Central memory CD8-positive, alpha-beta T cell (primary cell): ENCODE measurements at regions not wholly inside any gene's neighbourhood (a gene's known extent, or its start where the extent isn't known, plus 50 kb on each side); places are given as distances from the start of the nearest gene placed in this dataset.

Experiments used
- ATAC-seq: fragments of 150-1000 bp; cut with Tn5 transposase; replicated peaks from 2 replicates; pipeline ENCODE4 v1.10.0; 2022; ENCODE audit warnings: mild to moderate bottlenecking, moderate FRiP score, moderate number of reproducible peaks; ENCODE audit not compliant: poor library complexity, severe bottlenecking; ENCODE audit errors: extremely low read depth
- DNase-seq, 2 donors: peaks; one replicate each; pipeline ENCODE4 v3.0.0; 2021; ENCODE audit warnings: low spot score in 2 of 2
- H3K27ac Mint-ChIP-seq: one replicate; pipeline ENCODE4 v1.8.0; 2022; ENCODE audit warnings: low read depth, mild to moderate bottlenecking, moderate library complexity, mixed read lengths
- H3K27me3 Mint-ChIP-seq: one replicate; pipeline ENCODE4 v1.8.0; 2022; ENCODE audit warnings: mixed read lengths
- H3K36me3 Mint-ChIP-seq: one replicate; pipeline ENCODE4 v1.8.0; 2022; ENCODE audit warnings: mild to moderate bottlenecking, moderate library complexity, mixed read lengths; ENCODE audit not compliant: insufficient read depth
- H3K4me1 Mint-ChIP-seq: one replicate; pipeline ENCODE4 v1.8.0; 2022; ENCODE audit warnings: mixed read lengths
- H3K4me3 Mint-ChIP-seq: one replicate; pipeline ENCODE4 v1.8.0; 2022; ENCODE audit warnings: mild to moderate bottlenecking, moderate library complexity, mixed read lengths
- H3K9me3 Mint-ChIP-seq: one replicate; pipeline ENCODE4 v1.8.0; 2022; ENCODE audit warnings: mixed read lengths

GRCh38 chr1:114302821-114303220 is 149.2 kb upstream of the SYT6 start:
- DNase-seq (no peak), ATAC-seq (no peak)
- peaks cover 16% of the 10 kb centered on the region for H3K4me1 Mint-ChIP-seq
- H3K36me3 Mint-ChIP-seq: no peaks in the 10 kb centered on the region
- no peaks in the 10 kb centered on the region for H3K27me3 Mint-ChIP-seq
- H3K9me3 Mint-ChIP-seq: no peaks in the 10 kb centered on the region
- no peak overlapping the region for H3K4me3 Mint-ChIP-seq
- H3K27ac Mint-ChIP-seq: no peak overlapping the region

GRCh38 chr1:114299331-114299975 is 145.8 kb upstream of the SYT6 start:
- DNase-seq: no peak
- Mint-ChIP-seq H3K4me3 (no peak overlapping the region), H3K4me1 (peaks cover 23% of the 10 kb centered on the region), H3K27me3 (no peaks in the 10 kb centered on the region), H3K9me3 (no peaks in the 10 kb centered on the region), H3K36me3 (no peaks in the 10 kb centered on the region), H3K27ac (no peak overlapping the region)
- no peak for ATAC-seq

- no peaks in the 10 kb centered on the region for H3K36me3 Mint-ChIP-seq
- H3K9me3 Mint-ChIP-seq: no peaks in the 10 kb centered on the region
- H3K27ac Mint-ChIP-seq: no peak overlapping the region
- H3K4me1 Mint-ChIP-seq: peaks cover 23% of the 10 kb centered on the region
- ATAC-seq: no peak
- H3K4me3 Mint-ChIP-seq: no peak overlapping the region
- DNase-seq: no peak
- no peaks in the 10 kb centered on the region for H3K27me3 Mint-ChIP-seq
Measured at GRCh38 chr1:114298008-114298407, 144.3 kb upstream of the SYT6 start.

- peaks cover 18% of the 10 kb centered on the region for H3K4me1 Mint-ChIP-seq
- ATAC-seq: no peak
- no peak for DNase-seq
Measured at GRCh38 chr1:114296413-114296812, 142.7 kb upstream of the SYT6 start.

GRCh38 chr1:114295321-114295720 is 141.7 kb upstream of the SYT6 start:
- no peak for DNase-seq
- no peaks in the 10 kb centered on the region for H3K36me3 Mint-ChIP-seq
- peak overlapping the region; percentile 50 for H3K27ac Mint-ChIP-seq
- H3K4me3 Mint-ChIP-seq: no peak overlapping the region
- H3K27me3 Mint-ChIP-seq: no peaks in the 10 kb centered on the region
- H3K9me3 Mint-ChIP-seq: no peaks in the 10 kb centered on the region
- H3K4me1 Mint-ChIP-seq: peaks cover 14% of the 10 kb centered on the region
- no peak for ATAC-seq

More at GRCh38 chr1:114296413-114296812, 142.7 kb upstream of the SYT6 start:
- Mint-ChIP-seq H3K27ac (peak overlapping the region; percentile 50), H3K9me3 (no peaks in the 10 kb centered on the region), H3K27me3 (no peaks in the 10 kb centered on the region), H3K36me3 (no peaks in the 10 kb centered on the region), H3K4me3 (no peak overlapping the region)

- peaks cover 11% of the 10 kb centered on the region for H3K4me1 Mint-ChIP-seq
- ATAC-seq: no peak
- H3K4me3 Mint-ChIP-seq: no peak overlapping the region
- DNase-seq: no peak
- H3K27me3 Mint-ChIP-seq: no peaks in the 10 kb centered on the region
- no peaks in the 10 kb centered on the region for H3K9me3 Mint-ChIP-seq
- no peaks in the 10 kb centered on the region for H3K36me3 Mint-ChIP-seq
- H3K27ac Mint-ChIP-seq: no peak overlapping the region
Measured at GRCh38 chr1:114292835-114293234, 139.2 kb upstream of the SYT6 start.

GRCh38 chr1:114292194-114292593 is 138.5 kb upstream of the SYT6 start:
- H3K4me3 Mint-ChIP-seq: no peak overlapping the region
- no peaks in the 10 kb centered on the region for H3K36me3 Mint-ChIP-seq
- no peaks in the 10 kb centered on the region for H3K27me3 Mint-ChIP-seq
- DNase-seq (no peak), ATAC-seq (no peak)
- no peaks in the 10 kb centered on the region for H3K9me3 Mint-ChIP-seq
- H3K4me1 Mint-ChIP-seq: peaks cover 11% of the 10 kb centered on the region
- H3K27ac Mint-ChIP-seq: no peak overlapping the region

GRCh38 chr1:114290776-114291175 is 137.1 kb upstream of the SYT6 start:
- ATAC-seq (no peak), DNase-seq (no peak)
- Mint-ChIP-seq H3K36me3 (no peaks in the 10 kb centered on the region), H3K4me1 (peaks cover 10% of the 10 kb centered on the region), H3K27ac (no peak overlapping the region), H3K9me3 (no peaks in the 10 kb centered on the region), H3K27me3 (no peaks in the 10 kb centered on the region), H3K4me3 (no peak overlapping the region)

- DNase-seq: no peak
- Mint-ChIP-seq H3K27ac (no peak overlapping the region), H3K4me3 (no peak overlapping the region), H3K4me1 (peaks cover 10% of the 10 kb centered on the region), H3K36me3 (no peaks in the 10 kb centered on the region), H3K9me3 (no peaks in the 10 kb centered on the region), H3K27me3 (no peaks in the 10 kb centered on the region)
- ATAC-seq: no peak
Measured at GRCh38 chr1:114290341-114290740, 136.7 kb upstream of the SYT6 start.

GRCh38 chr1:114289824-114290223 is 136.2 kb upstream of the SYT6 start:
- Mint-ChIP-seq H3K27me3 (no peaks in the 10 kb centered on the region), H3K27ac (no peak overlapping the region), H3K4me3 (no peak overlapping the region), H3K36me3 (no peaks in the 10 kb centered on the region), H3K9me3 (no peaks in the 10 kb centered on the region), H3K4me1 (peaks cover 10% of the 10 kb centered on the region)
- DNase-seq: no peak
- no peak for ATAC-seq

- H3K27me3 Mint-ChIP-seq: no peaks in the 10 kb centered on the region
- no peak overlapping the region for H3K27ac Mint-ChIP-seq
- no peak overlapping the region for H3K4me3 Mint-ChIP-seq
- ATAC-seq: no peak
- H3K4me1 Mint-ChIP-seq: peaks cover 10% of the 10 kb centered on the region
- H3K36me3 Mint-ChIP-seq: no peaks in the 10 kb centered on the region
- DNase-seq: no peak
- H3K9me3 Mint-ChIP-seq: no peaks in the 10 kb centered on the region
Measured at GRCh38 chr1:114289306-114289705, 135.6 kb upstream of the SYT6 start.

- ATAC-seq: no peak
- H3K4me1 Mint-ChIP-seq: peaks cover 10% of the 10 kb centered on the region
Measured at GRCh38 chr1:114286960-114287359, 133.3 kb upstream of the SYT6 start.

GRCh38 chr1:114286179-114286578 is 132.5 kb upstream of the SYT6 start:
- Mint-ChIP-seq H3K9me3 (no peaks in the 10 kb centered on the region), H3K27me3 (no peaks in the 10 kb centered on the region), H3K4me3 (no peak overlapping the region), H3K4me1 (peaks cover 10% of the 10 kb centered on the region), H3K36me3 (no peaks in the 10 kb centered on the region), H3K27ac (no peak overlapping the region)
- DNase-seq (no peak), ATAC-seq (no peak)

More at GRCh38 chr1:114286960-114287359, 133.3 kb upstream of the SYT6 start:
- Mint-ChIP-seq H3K27ac (no peak overlapping the region), H3K9me3 (no peaks in the 10 kb centered on the region), H3K27me3 (no peaks in the 10 kb centered on the region), H3K36me3 (no peaks in the 10 kb centered on the region), H3K4me3 (no peak overlapping the region)
- DNase-seq: no peak
